Ovary (tissue), 7 donors: ENCODE measurements at regions not wholly inside any gene's neighbourhood (a gene's known extent, or its start where the extent isn't known, plus 50 kb on each side); places are given as distances from the start of the nearest gene placed in this dataset.

Experiments
- DNase-seq, 5 donors: peaks; one replicate each; pipeline ENCODE4 v3.0.0-alpha.2; 2019 to 2020
- H3K27ac ChIP-seq, 2 donors: fragments of 200-600 bp; one replicate each; pipeline versions ENCODE4 v1.5.1 to v1.8.0; 2019 to 2022
- H3K27me3 ChIP-seq: fragments of 200-600 bp; one replicate; pipeline ENCODE4 v1.8.0; 2022
- H3K36me3 ChIP-seq: fragments of 200-600 bp; sonication (generic); one replicate; pipeline ENCODE4 v1.5.1; 2019
- H3K4me1 ChIP-seq: one replicate; pipeline ENCODE4 v1.8.1; 2013; ENCODE audit warnings: mild to moderate bottlenecking, moderate library complexity; ENCODE audit not compliant: insufficient read depth
- H3K4me3 ChIP-seq: fragments of 200-600 bp; sonication (generic); one replicate; pipeline ENCODE4 v1.5.1; 2017
- H3K9me3 ChIP-seq, 2 donors: fragments of 200-600 bp in 1 of 2; sonication (generic) in 1 of 2; one replicate each; pipeline versions ENCODE4 v1.5.1 to v1.8.1; 2013 to 2019; ENCODE audit warnings: mild to moderate bottlenecking in 1 of 2, moderate library complexity in 1 of 2
- CTCF ChIP-seq, 3 donors: fragments of 450-650 bp in 2 of 3; fragments of 200-600 bp in 1 of 3; IDR thresholded peaks; one replicate each; pipeline versions ENCODE4 v1.5.1 to v1.8.0; 2016 to 2022; ENCODE audit warnings: antibody characterized with exemption in 3 of 3, mild to moderate bottlenecking in 1 of 3
- EP300 ChIP-seq: sonication (generic); formaldehyde crosslinking; IDR thresholded peaks from one replicate; pipeline ENCODE4 v1.6.1; 2017; ENCODE audit warnings: antibody characterized with exemption
- POLR2A ChIP-seq: fragments of 450-650 bp; IDR thresholded peaks from one replicate; pipeline ENCODE4 v1.6.1; 2017; ENCODE audit warnings: antibody characterized with exemption, mild to moderate bottlenecking, moderate library complexity
- WGBS, 3 donors: extraction: QIAGEN DNeasy Blood & Tissue Kit in 1 of 3; methylation state at CpG; one replicate each; pipeline versions ENCODE4 v1.1.5 to v1.1.7; 2013 to 2017; 5-methylcytosine and 5-hydroxymethylcytosine counted together
- intact Hi-C, 4 donors: fragments of 100-400 bp; cut with DNase I; formaldehyde crosslinking; loops; one replicate each; pipeline versions ENCODE4 v1.11.0 to v1.15.1; 2022 to 2023
- donor health status: DM: no; HTN: no; CAD: no; lungs with moderate emphysema.
- donor health status: DM: no; HTN: no; CAD: no.
- donor health status: Bipolar disorder and iron deficiency.
- donor health status: DM: no; HTN: no; CAD: no.
- donor health status: DM: yes; HTN: yes; CAD: no.

- 90 to 97% (median 92%) methylated on average over 5 of the region's 5 CpGs for WGBS, 3 donors
- Histone ChIP-seq H3K27me3 (no peaks in the 10 kb centered on the region), H3K27ac (no peak overlapping the region), H3K4me3 (no peak overlapping the region), H3K9me3 (no peaks in the 10 kb centered on the region), H3K36me3 (no peaks in the 10 kb centered on the region), H3K4me1 (no peaks in the 10 kb centered on the region)
- no peak for TF ChIP-seq EP300
- TF ChIP-seq POLR2A, result no peak
- TF ChIP-seq CTCF (IDR thresholded peaks at IDR 0.05), result no peak
- intact Hi-C loops, result no loop called here
- no peak for DNase-seq
Observed at GRCh38 chr9:14485366-14485765, 171.4 kb upstream of the NFIB start.

GRCh38 chr9:14482856-14483255 is 168.9 kb upstream of the NFIB start:
- H3K36me3 ChIP-seq, result no peaks in the 10 kb centered on the region
- no peak overlapping the region for H3K4me3 ChIP-seq
- H3K9me3 ChIP-seq, result no peaks in the 10 kb centered on the region
- TF ChIP-seq CTCF (IDR thresholded peaks at IDR 0.05), result no peak
- TF ChIP-seq POLR2A, result no peak
- TF ChIP-seq EP300, result no peak
- 75 to 82% (median 80%) methylated on average over 3 of the region's 3 CpGs for WGBS, 3 donors
- intact Hi-C loops, result no loop called here
- H3K4me1 ChIP-seq, result no peaks in the 10 kb centered on the region
- no peak overlapping the region for H3K27ac ChIP-seq
- DNase-seq, result no peak
- H3K27me3 ChIP-seq, result no peaks in the 10 kb centered on the region

GRCh38 chr9:14480526-14480925 is 166.6 kb upstream of the NFIB start:
- 47 to 62% (median 57%) methylated on average over 3 of the region's 3 CpGs for WGBS, 3 donors
- no peak for DNase-seq
- Histone ChIP-seq H3K4me1 (no peaks in the 10 kb centered on the region), H3K27me3 (no peaks in the 10 kb centered on the region), H3K4me3 (no peak overlapping the region), H3K36me3 (no peaks in the 10 kb centered on the region), H3K9me3 (no peaks in the 10 kb centered on the region), H3K27ac (no peak overlapping the region)
- TF ChIP-seq EP300 (no peak), CTCF (IDR thresholded peaks at IDR 0.05) (no peak), POLR2A (no peak)
- intact Hi-C loops, result no loop called here

- no peaks in the 10 kb centered on the region for H3K4me1 ChIP-seq
- no peak overlapping the region for H3K4me3 ChIP-seq
- H3K27ac ChIP-seq, result no peak overlapping the region
- H3K27me3 ChIP-seq, result no peaks in the 10 kb centered on the region
- intact Hi-C loops, result no loop called here
- no peak for DNase-seq
- no peak for TF ChIP-seq CTCF (IDR thresholded peaks at IDR 0.05)
- TF ChIP-seq POLR2A, result no peak
- TF ChIP-seq EP300, result no peak
- 78 to 94% (median 82%) methylated on average over 1 of the region's 1 CpG for WGBS, 3 donors
- H3K9me3 ChIP-seq, result no peaks in the 10 kb centered on the region
- H3K36me3 ChIP-seq, result no peaks in the 10 kb centered on the region
Observed at GRCh38 chr9:14479163-14479560, 165.2 kb upstream of the NFIB start.
